HepG2 (cell line): ENCODE measurements at regions not wholly inside any gene's neighbourhood (a gene's known extent, or its start where the extent isn't known, plus 50 kb on each side); places are given as distances from the start of the nearest gene placed in this dataset.

ENCODE experiments used
- ATAC-seq: fragments of 200-7000 bp; cut with Tn5 transposase; 3 replicates; pipeline ENCODE4 v1.9.1; 2020; ENCODE audit warnings: mild to moderate bottlenecking, moderate library complexity
- BruUV-seq: library from RNA; stranded (reverse); fragments of 400-500 nt; replicated peaks from 2 replicates; lab custom pipeline; 2021; lab: Mats Ljungman, UMichigan
- CTCF ChIA-PET: fragments of 300-600 bp; formaldehyde crosslinking; extraction: SDS; loops from one replicate; lab custom pipeline; 2021; ENCODE audit warnings: low total read pairs, inconsistent platforms, low intra/inter-chr PET ratio; lab: Yijun Ruan, JAX
- POLR2A ChIA-PET: fragments of 350-600 bp; sonication (Branson Sonifier 250); formaldehyde crosslinking; loops from one replicate; lab custom pipeline; 2020; ENCODE audit warnings: antibody characterized with exemption, inconsistent platforms; lab: Yijun Ruan, JAX
- DNase-seq: peaks from one replicate; pipeline ENCODE4 v3.0.0-alpha.2; 2015; ENCODE audit warnings: low spot score
- FAIRE-seq: peaks from 3 replicates; lab custom pipeline; 2011; peaks lifted over from hg19 to GRCh38; lab: Jason Lieb, UNC
- H2AFZ ChIP-seq: one replicate; pipeline ENCODE4 v1.6.1; 2011; ENCODE audit warnings: low read length, inconsistent platforms
- H3K27ac ChIP-seq: fragments of 300-600 bp; 3 replicates; pipeline ENCODE4 v1.8.0; 2011; ENCODE audit warnings: mixed run types, mild to moderate bottlenecking, mixed read lengths, low read length, inconsistent platforms; ENCODE audit not compliant: insufficient read depth; ENCODE audit errors: extremely low read length
- H3K27me3 ChIP-seq, 2 experiments: fragments of 200-600 bp in 1 of 2; 2 replicates in 1 of 2; 3 replicates in 1 of 2; pipeline versions ENCODE4 v1.6.0 to v1.8.0; 2011; ENCODE audit warnings: low read length in 2 of 2, mild to moderate bottlenecking in 2 of 2, moderate library complexity in 2 of 2, inconsistent platforms in 1 of 2; ENCODE audit not compliant: insufficient read depth in 2 of 2, control insufficient read depth in 1 of 2
- H3K36me3 ChIP-seq, 2 experiments: fragments of 200-600 bp in 1 of 2; replicated peaks in 1 of 2; 2 replicates in 1 of 2; 3 replicates in 1 of 2; pipeline versions ENCODE4 v1.5.1 to v1.8.0; 2011; ENCODE audit warnings: low read length in 2 of 2, inconsistent platforms in 1 of 2; ENCODE audit not compliant: insufficient read depth in 2 of 2, control insufficient read depth in 1 of 2
- H3K4me1 ChIP-seq: 2 replicates; pipeline ENCODE4 v1.5.1; 2012; ENCODE audit warnings: low read length, inconsistent platforms; ENCODE audit not compliant: insufficient read depth
- H3K4me2 ChIP-seq: 2 replicates; pipeline ENCODE4 v1.6.0; 2011; ENCODE audit warnings: low read depth, low read length, inconsistent platforms
- H3K4me3 ChIP-seq, 3 experiments: fragments of 200-600 bp in 1 of 3; sonication (generic), shearing (Covaris generic) in 1 of 3; replicated peaks in 1 of 3; 2 replicates each; pipeline ENCODE4 v1.5.1; 2011 to 2016; ENCODE audit warnings: low read length in 3 of 3, inconsistent platforms in 2 of 3, low read depth in 2 of 3, mild to moderate bottlenecking in 2 of 3, control low read depth in 1 of 3, mixed read lengths in 1 of 3; ENCODE audit not compliant: insufficient read depth in 1 of 3
- H3K79me2 ChIP-seq: one replicate; pipeline ENCODE4 v1.6.1; 2011; ENCODE audit warnings: low read length, inconsistent platforms; ENCODE audit not compliant: insufficient read depth
- H3K9ac ChIP-seq: 2 replicates; pipeline ENCODE4 v1.6.0; 2011; ENCODE audit warnings: mild to moderate bottlenecking, low read depth, low read length, inconsistent platforms; ENCODE audit not compliant: insufficient read depth
- H3K9me3 ChIP-seq: 2 replicates; pipeline ENCODE4 v1.5.1; 2012; ENCODE audit warnings: mild to moderate bottlenecking, low read length
- H4K20me1 ChIP-seq: 2 replicates; pipeline ENCODE4 v1.6.0; 2011; ENCODE audit warnings: inconsistent platforms, mild to moderate bottlenecking, low read length, moderate library complexity; ENCODE audit not compliant: insufficient read depth
- ARHGAP35 ChIP-seq: sonication (generic); formaldehyde crosslinking; IDR thresholded peaks from 2 replicates; pipeline ENCODE4 v1.9.0; 2022; ENCODE audit warnings: mild to moderate bottlenecking, inconsistent platforms, moderate library complexity, missing genetic modification reagents, borderline replicate concordance
- DR1 ChIP-seq: sonication (generic); formaldehyde crosslinking; IDR thresholded peaks from 2 replicates; pipeline ENCODE4 v1.8.0; 2021; ENCODE audit warnings: mild to moderate bottlenecking, missing genetic modification reagents, inconsistent platforms
- HNRNPUL1 ChIP-seq: fragments of 200-400 bp; formaldehyde crosslinking; IDR thresholded peaks from 2 replicates; pipeline ENCODE4 v1.6.1; 2017; ENCODE audit warnings: low read depth, mild to moderate bottlenecking, low read length, moderate library complexity
- KDM3A ChIP-seq: IDR thresholded peaks from 2 replicates; pipeline ENCODE4 v1.6.1; 2018; ENCODE audit warnings: low read depth, missing compliant biosample characterization
- REL ChIP-seq: sonication (generic); formaldehyde crosslinking; conservative IDR thresholded peaks from 2 replicates; pipeline ENCODE4 v1.8.0; 2022; ENCODE audit warnings: mild to moderate bottlenecking, missing genetic modification reagents, moderate library complexity
- SIX1 ChIP-seq: sonication (generic); formaldehyde crosslinking; IDR thresholded peaks from 2 replicates; pipeline ENCODE4 v1.4.0; 2020; ENCODE audit warnings: missing genetic modification reagents, borderline replicate concordance
- ZBTB8A ChIP-seq: sonication (generic); formaldehyde crosslinking; IDR thresholded peaks from 2 replicates; pipeline ENCODE4 v1.4.0; 2020; ENCODE audit warnings: mild to moderate bottlenecking, low read depth, missing genetic modification reagents, borderline replicate concordance
- ZNF136 ChIP-seq: sonication (generic); formaldehyde crosslinking; IDR thresholded peaks from 2 replicates; pipeline ENCODE4 v1.8.1; 2022; ENCODE audit warnings: low read depth, mild to moderate bottlenecking, moderate library complexity, missing genetic modification reagents
- ZNF24 ChIP-seq: fragments of 450-650 bp; IDR thresholded peaks from 2 replicates; pipeline ENCODE4 v1.6.1; 2017; ENCODE audit warnings: antibody characterized with exemption, mild to moderate bottlenecking
- ZNF501 ChIP-seq: sonication (generic); formaldehyde crosslinking; IDR thresholded peaks from 2 replicates; pipeline ENCODE4 v1.5.1; 2020; ENCODE audit warnings: mild to moderate bottlenecking, moderate library complexity, missing genetic modification reagents
- WGBS: methylation state at CpG from one replicate; pipeline ENCODE4 v1.1.6; 2017; ENCODE audit warnings: low lambda C conversion rate; 5-methylcytosine and 5-hydroxymethylcytosine counted together
- in situ Hi-C: cut with HindIII; loops from 2 replicates; pipeline ENCODE4 v1.10.0; 2017; ENCODE audit warnings: low pct_unique_long_range_greater_than_20kb; ENCODE audit not compliant: extremely low pct_ligation_motif_present
- intact Hi-C: fragments of 100-400 bp; cut with micrococcal nuclease; formaldehyde crosslinking; loops from one replicate; pipeline ENCODE4 v1.10.0; 2022; ENCODE audit not compliant: unreplicated experiment
- TF ChIP-seq, protein P1 (sequence below): IDR thresholded peaks from 2 replicates; pipeline ENCODE4 v1.6.1; 2018; ENCODE audit warnings: missing genetic modification reagents, mild to moderate bottlenecking, missing compliant biosample characterization
- TF ChIP-seq, protein P2 (sequence below): sonication (generic); formaldehyde crosslinking; IDR thresholded peaks from one replicate; pipeline ENCODE4 v1.5.1; 2020; ENCODE audit warnings: mild to moderate bottlenecking, missing genetic modification reagents; ENCODE audit errors: not compliant biosample characterization
- TF ChIP-seq, protein P3 (sequence below): IDR thresholded peaks from 2 replicates; pipeline ENCODE4 v1.6.1; 2016

DNA sequence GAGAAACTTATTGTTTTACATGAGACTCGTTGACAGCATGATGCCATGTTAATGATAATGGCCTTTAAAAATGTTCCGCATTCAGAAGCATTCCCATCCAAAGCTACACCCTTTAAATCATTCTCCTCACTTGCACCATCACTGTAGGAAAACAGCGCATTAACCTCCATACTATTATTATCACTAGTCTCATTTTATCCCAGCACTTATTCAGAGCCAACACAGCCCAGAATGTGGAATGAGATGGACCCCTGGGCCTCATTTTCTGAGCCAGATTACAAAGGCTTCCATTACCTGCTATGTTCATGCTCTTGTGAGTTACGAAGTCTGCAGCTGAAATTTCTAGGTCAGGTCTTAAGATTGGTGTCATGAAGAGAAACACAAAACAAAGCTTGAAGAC lies 159.4 kb downstream of the HS3ST3A1 start:
- no peaks in the 10 kb centered on the region for H3K79me2 ChIP-seq
- peaks cover 35% of the 10 kb centered on the region for H3K4me1 ChIP-seq
- FAIRE-seq: no peak
- no peak overlapping the region for H3K4me3 ChIP-seq
- in situ Hi-C loops (no loop called here), intact Hi-C loops (no loop called here)
- ChIA-PET POLR2A (no interaction called here), CTCF (no interaction called here)
- H3K27ac ChIP-seq: no peak overlapping the region
- no peak overlapping the region for H3K9ac ChIP-seq
- ATAC-seq: no peak
- no peaks in the 10 kb centered on the region; a peak in 1 of 5 replicates for H3K27me3 ChIP-seq
- no peaks in the 10 kb centered on the region for H3K9me3 ChIP-seq
- H4K20me1 ChIP-seq: no peaks in the 10 kb centered on the region
- no TSS peak for BruUV-seq
- DNase-seq: no peak
- H2AFZ ChIP-seq: no peak overlapping the region
- 64% methylated on average over 4 of the region's 4 CpGs for WGBS
- H3K4me2 ChIP-seq: no peak overlapping the region
- H3K36me3 ChIP-seq: no peaks in the 10 kb centered on the region
- TF ChIP-seq, protein P1, sequence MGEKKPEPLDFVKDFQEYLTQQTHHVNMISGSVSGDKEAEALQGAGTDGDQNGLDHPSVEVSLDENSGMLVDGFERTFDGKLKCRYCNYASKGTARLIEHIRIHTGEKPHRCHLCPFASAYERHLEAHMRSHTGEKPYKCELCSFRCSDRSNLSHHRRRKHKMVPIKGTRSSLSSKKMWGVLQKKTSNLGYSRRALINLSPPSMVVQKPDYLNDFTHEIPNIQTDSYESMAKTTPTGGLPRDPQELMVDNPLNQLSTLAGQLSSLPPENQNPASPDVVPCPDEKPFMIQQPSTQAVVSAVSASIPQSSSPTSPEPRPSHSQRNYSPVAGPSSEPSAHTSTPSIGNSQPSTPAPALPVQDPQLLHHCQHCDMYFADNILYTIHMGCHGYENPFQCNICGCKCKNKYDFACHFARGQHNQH: no peak
- TF ChIP-seq, protein P2, sequence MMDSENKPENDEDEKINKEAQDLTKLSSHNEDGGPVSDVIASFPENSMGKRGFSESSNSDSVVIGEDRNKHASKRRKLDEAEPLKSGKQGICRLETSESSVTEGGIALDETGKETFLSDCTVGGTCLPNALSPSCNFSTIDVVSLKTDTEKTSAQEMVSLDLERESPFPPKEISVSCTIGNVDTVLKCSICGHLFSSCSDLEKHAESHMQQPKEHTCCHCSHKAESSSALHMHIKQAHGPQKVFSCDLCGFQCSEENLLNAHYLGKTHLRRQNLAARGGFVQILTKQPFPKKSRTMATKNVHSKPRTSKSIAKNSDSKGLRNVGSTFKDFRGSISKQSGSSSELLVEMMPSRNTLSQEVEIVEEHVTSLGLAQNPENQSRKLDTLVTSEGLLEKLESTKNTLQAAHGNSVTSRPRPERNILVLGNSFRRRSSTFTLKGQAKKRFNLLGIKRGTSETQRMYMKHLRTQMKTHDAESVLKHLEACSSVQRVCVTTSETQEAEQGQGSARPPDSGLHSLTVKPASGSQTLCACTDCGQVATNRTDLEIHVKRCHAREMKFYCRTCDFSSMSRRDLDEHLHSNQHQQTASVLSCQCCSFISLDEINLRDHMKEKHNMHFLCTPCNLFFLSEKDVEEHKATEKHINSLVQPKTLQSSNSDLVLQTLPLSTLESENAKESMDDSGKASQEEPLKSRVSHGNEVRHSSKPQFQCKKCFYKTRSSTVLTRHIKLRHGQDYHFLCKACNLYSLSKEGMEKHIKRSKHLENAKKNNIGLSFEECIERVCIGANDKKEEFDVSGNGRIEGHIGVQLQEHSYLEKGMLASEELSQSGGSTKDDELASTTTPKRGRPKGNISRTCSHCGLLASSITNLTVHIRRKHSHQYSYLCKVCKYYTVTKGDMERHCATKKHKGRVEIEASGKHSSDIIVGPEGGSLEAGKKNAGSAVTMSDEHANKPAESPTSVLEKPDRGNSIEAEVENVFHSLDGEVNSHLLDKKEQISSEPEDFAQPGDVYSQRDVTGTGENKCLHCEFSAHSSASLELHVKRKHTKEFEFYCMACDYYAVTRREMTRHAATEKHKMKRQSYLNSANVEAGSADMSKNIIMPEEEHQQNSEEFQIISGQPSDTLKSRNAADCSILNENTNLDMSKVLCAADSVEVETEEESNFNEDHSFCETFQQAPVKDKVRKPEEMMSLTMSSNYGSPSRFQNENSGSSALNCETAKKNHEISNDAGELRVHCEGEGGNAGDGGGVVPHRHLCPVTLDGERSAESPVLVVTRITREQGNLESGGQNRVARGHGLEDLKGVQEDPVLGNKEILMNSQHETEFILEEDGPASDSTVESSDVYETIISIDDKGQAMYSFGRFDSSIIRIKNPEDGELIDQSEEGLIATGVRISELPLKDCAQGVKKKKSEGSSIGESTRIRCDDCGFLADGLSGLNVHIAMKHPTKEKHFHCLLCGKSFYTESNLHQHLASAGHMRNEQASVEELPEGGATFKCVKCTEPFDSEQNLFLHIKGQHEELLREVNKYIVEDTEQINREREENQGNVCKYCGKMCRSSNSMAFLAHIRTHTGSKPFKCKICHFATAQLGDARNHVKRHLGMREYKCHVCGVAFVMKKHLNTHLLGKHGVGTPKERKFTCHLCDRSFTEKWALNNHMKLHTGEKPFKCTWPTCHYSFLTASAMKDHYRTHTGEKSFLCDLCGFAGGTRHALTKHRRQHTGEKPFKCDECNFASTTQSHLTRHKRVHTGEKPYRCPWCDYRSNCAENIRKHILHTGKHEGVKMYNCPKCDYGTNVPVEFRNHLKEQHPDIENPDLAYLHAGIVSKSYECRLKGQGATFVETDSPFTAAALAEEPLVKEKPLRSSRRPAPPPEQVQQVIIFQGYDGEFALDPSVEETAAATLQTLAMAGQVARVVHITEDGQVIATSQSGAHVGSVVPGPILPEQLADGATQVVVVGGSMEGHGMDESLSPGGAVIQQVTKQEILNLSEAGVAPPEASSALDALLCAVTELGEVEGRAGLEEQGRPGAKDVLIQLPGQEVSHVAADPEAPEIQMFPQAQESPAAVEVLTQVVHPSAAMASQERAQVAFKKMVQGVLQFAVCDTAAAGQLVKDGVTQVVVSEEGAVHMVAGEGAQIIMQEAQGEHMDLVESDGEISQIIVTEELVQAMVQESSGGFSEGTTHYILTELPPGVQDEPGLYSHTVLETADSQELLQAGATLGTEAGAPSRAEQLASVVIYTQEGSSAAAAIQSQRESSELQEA (CRISPR knock-in tag): no peak
- no peak for TF ChIP-seq ZNF24
- TF ChIP-seq HNRNPUL1: no peak
- TF ChIP-seq ZNF136 (CRISPR knock-in tag): no peak
- TF ChIP-seq ZNF501 (CRISPR knock-in tag): no peak
- no peak for TF ChIP-seq REL (CRISPR knock-in tag)
- no peak for TF ChIP-seq ZBTB8A
- TF ChIP-seq SIX1 (CRISPR knock-in tag): no peak
- TF ChIP-seq DR1 (CRISPR knock-in tag): no peak
- TF ChIP-seq, protein P3, sequence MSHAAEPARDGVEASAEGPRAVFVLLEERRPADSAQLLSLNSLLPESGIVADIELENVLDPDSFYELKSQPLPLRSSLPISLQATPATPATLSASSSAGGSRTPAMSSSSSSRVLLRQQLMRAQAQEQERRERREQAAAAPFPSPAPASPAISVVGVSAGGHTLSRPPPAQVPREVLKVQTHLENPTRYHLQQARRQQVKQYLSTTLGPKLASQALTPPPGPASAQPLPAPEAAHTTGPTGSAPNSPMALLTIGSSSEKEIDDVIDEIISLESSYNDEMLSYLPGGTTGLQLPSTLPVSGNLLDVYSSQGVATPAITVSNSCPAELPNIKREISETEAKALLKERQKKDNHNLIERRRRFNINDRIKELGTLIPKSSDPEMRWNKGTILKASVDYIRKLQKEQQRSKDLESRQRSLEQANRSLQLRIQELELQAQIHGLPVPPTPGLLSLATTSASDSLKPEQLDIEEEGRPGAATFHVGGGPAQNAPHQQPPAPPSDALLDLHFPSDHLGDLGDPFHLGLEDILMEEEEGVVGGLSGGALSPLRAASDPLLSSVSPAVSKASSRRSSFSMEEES (CRISPR knock-in tag): no peak
- TF ChIP-seq ARHGAP35 (CRISPR knock-in tag): no peak
- TF ChIP-seq KDM3A (CRISPR knock-in tag): no peak
